GM03348 (cell line): ENCODE measurements at regions not wholly inside any gene's neighbourhood (a gene's known extent, or its start where the extent isn't known, plus 50 kb on each side); places are given as distances from the start of the nearest gene placed in this dataset.
"Not testable (repeated sequence)": the region's sequence is repeated elsewhere in the genome, so short reads cannot be mapped to it uniquely, and the experiment has no call there.

Experiments used
- DNase-seq: peaks from one replicate; pipeline ENCODE4 v3.0.0; 2012; ENCODE audit warnings: low spot score

GRCh38 chrX:106220177-106220576 is 52.1 kb downstream of the PWWP3B start:
- DNase-seq, result no peak

DNA sequence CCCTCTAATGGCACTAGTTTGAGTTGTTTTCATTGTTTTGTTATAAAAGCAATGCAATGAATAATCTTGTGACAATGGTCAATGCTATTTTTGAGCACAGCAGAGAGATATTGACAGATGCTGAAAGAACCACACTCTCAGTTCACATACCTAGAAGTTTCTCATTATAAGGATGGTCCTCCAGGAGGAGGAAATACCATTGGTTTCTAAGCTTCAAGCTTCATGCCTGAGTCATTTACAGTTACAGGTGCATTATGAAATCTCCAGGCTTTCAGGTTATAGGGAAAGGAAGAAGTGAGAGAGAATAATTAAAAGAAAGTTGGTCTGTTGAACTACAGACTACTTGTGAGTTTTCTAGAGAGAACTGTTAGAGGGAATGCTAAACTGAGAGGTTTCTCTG is 75.3 kb downstream of the PWWP3B start:
- DNase-seq, result no peak

DNA sequence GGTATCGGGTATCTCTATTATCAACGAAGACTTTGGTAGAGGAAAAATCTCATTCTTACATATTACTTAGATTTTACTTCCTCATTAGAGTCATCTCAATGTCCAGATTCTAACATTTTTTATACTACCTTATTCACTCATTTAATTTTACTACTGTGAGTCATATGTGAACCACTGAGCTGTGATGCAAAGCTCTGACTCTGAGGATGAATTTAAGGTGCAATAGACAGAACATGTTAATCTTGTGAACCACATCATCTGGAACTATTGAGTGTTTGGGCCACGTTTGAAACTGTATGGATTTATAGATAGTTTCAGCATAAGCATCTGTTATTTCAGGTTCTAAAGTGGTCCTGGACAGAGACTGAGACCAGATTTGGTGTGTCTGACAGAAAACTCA is 78.4 kb downstream of the PWWP3B start:
- no peak for DNase-seq

DNA sequence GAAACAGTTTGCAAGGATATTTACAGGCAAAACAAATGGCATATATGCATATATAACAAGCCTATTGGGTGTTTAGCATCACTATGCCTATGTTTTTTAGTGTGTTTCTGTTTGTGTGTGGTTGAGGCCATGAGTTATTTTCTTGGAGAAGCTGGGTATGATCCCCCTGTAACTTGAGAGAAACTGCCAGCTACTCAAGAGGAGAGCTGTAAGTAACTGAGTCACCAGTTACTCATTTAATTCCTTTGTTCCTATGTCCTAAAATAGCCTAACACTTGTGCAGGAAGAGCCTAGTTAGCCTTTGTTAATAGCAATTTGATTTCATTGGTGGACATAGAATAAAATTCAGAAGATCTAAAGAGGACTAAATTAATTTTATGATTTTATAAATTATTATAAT is 79.1 kb downstream of the PWWP3B start:
- no peak for DNase-seq

- no peak for DNase-seq
Observed at GRCh38 chrX:106249706-106250379, 81.7 kb downstream of the PWWP3B start.

DNA sequence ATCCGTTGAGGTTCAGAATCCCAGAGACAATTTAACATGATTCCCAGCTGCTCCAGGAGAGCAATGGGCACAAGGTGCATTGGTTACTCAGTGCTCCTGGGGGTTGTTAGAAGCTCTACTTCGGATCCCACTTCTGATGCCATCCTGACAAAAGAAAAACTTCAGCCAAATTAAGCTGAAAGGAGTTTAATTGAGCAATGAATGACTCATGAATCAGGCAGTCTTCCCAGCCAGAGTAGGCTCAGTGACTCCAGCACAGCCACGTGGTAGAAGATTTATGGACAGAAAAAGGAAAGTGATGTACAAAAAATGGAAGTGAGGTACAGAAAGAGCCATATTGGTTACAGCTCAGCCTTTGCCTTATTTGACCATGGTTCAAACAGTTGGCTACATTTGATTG is 95.7 kb downstream of the PWWP3B start:
- no peak for DNase-seq

DNA sequence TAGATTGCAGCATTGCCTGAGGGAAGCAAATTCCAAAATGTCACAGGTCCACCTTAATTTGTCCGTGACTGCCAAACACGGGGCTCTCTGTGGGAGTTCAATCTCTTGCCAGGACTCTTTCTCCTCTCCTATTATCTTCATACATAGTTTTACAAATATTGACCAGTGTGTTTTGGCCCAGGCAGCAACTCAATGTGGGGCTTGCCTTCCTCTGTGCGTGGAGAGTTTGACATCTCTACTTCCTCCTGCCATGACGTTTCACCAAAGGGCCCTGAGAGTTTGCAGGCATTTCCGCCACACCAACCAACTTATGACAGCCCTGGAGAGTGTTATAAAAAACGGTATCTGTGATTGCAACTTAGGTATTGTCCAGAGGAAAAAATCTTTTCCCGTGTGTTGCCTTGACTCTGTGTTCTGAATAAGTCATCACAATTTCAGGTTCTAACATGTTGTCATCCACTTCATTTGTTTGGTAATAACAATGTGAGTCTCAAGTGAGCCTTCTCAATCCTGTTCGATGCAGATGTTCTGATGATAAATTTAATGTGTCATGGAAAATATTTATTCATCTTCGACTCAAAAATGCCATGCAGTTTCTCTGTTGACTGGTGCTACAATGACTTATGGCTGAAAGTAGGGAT is 106.0 kb downstream of the PWWP3B start:
- DNase-seq, result not testable (repeated sequence)

DNA sequence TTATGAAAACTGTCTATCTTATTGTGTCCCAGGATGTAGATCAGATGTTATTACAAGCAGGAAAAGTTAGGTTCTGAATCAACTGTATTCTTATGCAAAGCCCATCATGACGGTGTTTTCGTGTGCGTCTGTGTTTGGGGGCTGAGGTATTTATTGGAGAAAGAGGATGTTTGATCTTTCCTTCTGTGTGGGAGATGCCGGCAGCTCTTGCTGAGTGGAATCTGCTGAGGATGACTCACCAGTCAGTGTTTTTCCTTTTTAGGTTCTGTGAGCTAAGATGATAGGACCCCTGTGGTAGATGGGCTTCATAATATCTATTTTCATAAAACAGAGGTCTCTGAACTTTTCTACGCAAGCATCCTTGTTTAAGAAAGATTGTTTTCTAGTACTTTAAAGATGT is 107.1 kb downstream of the PWWP3B start:
- not testable (repeated sequence) for DNase-seq

GRCh38 chrX:106278951-106279350 is 110.8 kb downstream of the PWWP3B start:
- DNase-seq, result no peak

- no peak for DNase-seq
Observed at GRCh38 chrX:106281383-106281782, 113.3 kb downstream of the PWWP3B start.

DNA sequence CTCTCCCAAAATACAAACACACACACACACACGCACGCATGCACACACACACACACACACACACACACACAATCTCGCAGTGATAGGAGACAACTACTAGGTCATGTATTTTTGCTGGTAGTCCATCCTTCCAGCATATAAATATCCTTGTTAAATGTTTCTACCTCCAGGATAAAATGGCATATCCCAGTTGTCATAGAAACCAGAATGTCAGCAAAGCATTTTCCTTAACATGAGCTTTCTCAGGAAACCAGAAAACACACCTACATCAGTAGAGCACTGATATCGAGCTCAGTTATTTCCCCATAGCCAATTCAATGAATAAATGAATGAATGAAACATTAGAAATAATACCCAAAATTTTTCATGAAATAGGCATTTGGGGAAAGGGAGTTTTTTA is 115.7 kb downstream of the PWWP3B start:
- no peak for DNase-seq

DNA sequence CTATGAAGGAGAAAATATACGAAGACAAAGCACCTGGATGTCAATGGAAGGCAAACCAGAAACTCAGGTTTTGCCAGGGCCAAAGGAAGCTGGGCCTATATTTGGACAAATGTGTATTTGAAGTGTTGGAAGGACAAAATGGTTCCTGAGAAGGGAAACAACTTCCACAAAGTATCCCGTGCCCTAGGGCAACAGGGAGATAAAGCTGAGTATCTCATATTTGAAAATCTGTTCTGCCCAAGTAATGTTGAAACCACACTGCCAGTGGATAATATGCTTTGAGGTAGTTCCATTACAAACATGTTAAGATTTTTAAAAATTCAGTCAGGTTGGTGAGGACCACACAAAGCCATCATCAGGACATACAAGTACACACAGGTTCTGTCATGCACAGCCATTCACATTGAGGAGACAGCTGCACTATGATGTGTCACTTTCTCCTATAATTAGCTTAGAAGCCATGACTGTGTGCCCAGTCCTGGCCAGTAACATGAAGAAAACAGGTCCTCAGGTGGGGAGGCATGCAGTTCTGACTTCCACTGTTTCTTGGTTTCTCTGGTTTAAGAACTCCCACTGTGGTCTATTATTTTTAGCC is 116.4 kb downstream of the PWWP3B start:
- DNase-seq, result no peak

- DNase-seq, result no peak
Observed at GRCh38 chrX:106286053-106286650, 118.0 kb downstream of the PWWP3B start.

- not testable (repeated sequence) for DNase-seq
Observed at GRCh38 chrX:106290778-106291177, 122.7 kb downstream of the PWWP3B start.

GRCh38 chrX:106291779-106292390 is 123.8 kb downstream of the PWWP3B start:
- DNase-seq, result not testable (repeated sequence)

- DNase-seq, result no peak
Observed at GRCh38 chrX:106300239-106300638, 132.1 kb downstream of the PWWP3B start.

DNA sequence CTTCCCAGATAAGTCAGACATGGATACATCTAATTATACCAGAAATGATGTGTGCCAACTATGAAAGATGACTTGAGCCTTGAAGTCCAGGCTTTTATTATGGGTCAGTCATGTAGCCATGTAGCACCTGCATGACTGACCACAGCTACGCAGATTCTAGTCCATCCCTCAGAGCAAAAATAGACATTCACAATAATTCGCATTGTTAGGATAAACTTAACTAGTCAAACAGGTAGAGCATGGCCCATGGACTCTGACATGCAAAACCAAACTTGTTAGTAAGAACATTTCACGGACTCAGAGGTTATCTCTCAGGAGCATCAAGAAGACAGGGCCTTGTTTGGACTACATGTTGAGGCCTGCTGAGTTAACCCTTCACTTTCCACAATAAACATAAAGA is 132.6 kb downstream of the PWWP3B start:
- no peak for DNase-seq

GRCh38 chrX:106302304-106302703 is 134.2 kb downstream of the PWWP3B start:
- no peak for DNase-seq

- DNase-seq, result no peak
Observed at GRCh38 chrX:106306391-106306947, 138.4 kb downstream of the PWWP3B start.

- DNase-seq, result no peak
Observed at GRCh38 chrX:106323357-106323756, 155.3 kb downstream of the PWWP3B start.

- DNase-seq, result no peak
Observed at GRCh38 chrX:106331606-106332005, 163.5 kb downstream of the PWWP3B start.

DNA sequence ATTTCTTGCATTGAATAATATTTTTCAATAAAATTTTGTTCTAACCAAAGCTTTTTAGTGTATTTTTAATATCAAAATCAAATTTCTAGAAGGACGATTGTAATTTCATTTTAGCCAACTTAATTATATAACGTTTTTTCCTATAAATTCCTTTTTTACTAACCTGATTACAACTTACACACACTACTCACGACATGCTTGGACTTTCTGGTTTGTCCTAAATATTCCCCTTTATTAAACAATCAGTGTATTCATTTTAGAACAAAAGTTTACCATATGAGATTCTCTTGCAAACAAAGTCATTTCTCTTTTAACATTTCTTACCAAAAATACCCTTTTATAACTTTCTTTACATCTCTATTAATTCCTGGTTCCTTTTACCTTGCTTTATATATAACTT is 173.7 kb downstream of the PWWP3B start:
- no peak for DNase-seq
